Tibial artery (tissue), 4 donors: ENCODE measurements at regions not wholly inside any gene's neighbourhood (a gene's known extent, or its start where the extent isn't known, plus 50 kb on each side); places are given as distances from the start of the nearest gene placed in this dataset.

ENCODE experiments used
- DNase-seq, 2 donors: peaks; one replicate each; pipeline ENCODE4 v3.0.0-alpha.2; 2019
- H3K27ac ChIP-seq, 2 donors: fragments of 200-600 bp; sonication (generic) in 1 of 2; 1 replicate in 1 of 2; 2 replicates in 1 of 2; pipeline ENCODE4 v1.5.1; 2018 to 2019; ENCODE audit warnings: mild to moderate bottlenecking in 1 of 2
- H3K27me3 ChIP-seq, 2 donors: fragments of 200-600 bp; sonication (generic) in 1 of 2; one replicate each; pipeline versions ENCODE4 v1.5.1 to v1.6.0; 2016 to 2019
- H3K36me3 ChIP-seq, 3 donors: fragments of 200-600 bp; sonication (generic) in 2 of 3; one replicate each; pipeline ENCODE4 v1.5.1; 2016 to 2019; ENCODE audit warnings: mild to moderate bottlenecking in 2 of 3
- H3K4me1 ChIP-seq, 4 donors: fragments of 200-600 bp; sonication (generic) in 2 of 4; 1 replicate in 3 of 4; 2 replicates in 1 of 4; pipeline ENCODE4 v1.5.1; 2016 to 2019
- H3K4me3 ChIP-seq, 2 donors: fragments of 200-600 bp; sonication (generic) in 1 of 2; 1 replicate in 1 of 2; 2 replicates in 1 of 2; pipeline ENCODE4 v1.5.1; 2018 to 2019; ENCODE audit warnings: mild to moderate bottlenecking in 2 of 2
- H3K9me3 ChIP-seq, 3 donors: fragments of 200-600 bp; sonication (generic) in 1 of 3; one replicate each; pipeline ENCODE4 v1.5.1; 2016 to 2019
- intact Hi-C: fragments of 100-400 bp; cut with DNase I; formaldehyde crosslinking; loops from one replicate; pipeline ENCODE4 v1.15.0; 2023; ENCODE audit warnings: low total_unique reads
- TF ChIP-seq, protein P1 (sequence below), 2 experiments: fragments of 200-600 bp in 1 of 2; fragments of 450-650 bp in 1 of 2; IDR thresholded peaks; one replicate each; pipeline ENCODE4 v1.5.1; 2017 to 2019; ENCODE audit warnings: antibody characterized with exemption in 2 of 2, mild to moderate bottlenecking in 1 of 2, moderate library complexity in 1 of 2

DNA sequence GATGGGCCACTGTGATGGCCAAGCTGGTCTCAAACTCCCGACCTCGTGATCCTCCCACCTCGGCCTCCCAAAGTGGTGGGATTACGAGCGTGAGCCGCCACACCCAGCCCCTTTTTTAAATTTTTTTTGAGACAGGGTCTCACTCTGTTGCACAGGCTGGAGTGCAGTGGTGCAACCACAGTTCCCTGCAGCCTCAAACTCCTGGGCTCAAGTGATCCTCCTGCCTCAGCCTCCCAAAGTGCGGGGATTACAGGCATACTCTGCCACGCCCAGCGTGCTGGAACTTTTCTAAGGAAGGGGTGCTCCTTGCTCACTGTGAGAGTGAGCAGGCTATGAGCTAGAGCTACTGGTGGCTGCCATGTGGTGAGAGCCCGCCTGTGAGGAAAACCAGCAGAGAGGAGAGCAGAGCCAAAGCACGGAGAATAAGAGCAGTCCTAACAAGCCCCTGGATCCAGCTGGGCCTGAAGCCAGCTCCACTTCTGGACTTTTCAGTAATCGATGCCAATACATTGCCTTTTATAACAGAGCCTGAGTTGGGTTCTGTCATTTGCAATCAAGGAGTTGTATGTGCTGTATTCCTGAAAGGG, 75.5 kb upstream of the UNC5A start:
- Histone ChIP-seq H3K4me3 (no peak overlapping the region), H3K9me3 (peaks cover 0 to 5% (median 0%) of the 10 kb centered on the region in 3 donors), H3K27me3 (peaks cover 0 to 67% of the 10 kb centered on the region in 2 donors), H3K36me3 (no peaks in the 10 kb centered on the region), H3K4me1 (no peaks in the 10 kb centered on the region), H3K27ac (no peak overlapping the region)
- intact Hi-C loops: no loop called here
- peak; percentile 8 to 35 for DNase-seq
- TF ChIP-seq, protein P1, sequence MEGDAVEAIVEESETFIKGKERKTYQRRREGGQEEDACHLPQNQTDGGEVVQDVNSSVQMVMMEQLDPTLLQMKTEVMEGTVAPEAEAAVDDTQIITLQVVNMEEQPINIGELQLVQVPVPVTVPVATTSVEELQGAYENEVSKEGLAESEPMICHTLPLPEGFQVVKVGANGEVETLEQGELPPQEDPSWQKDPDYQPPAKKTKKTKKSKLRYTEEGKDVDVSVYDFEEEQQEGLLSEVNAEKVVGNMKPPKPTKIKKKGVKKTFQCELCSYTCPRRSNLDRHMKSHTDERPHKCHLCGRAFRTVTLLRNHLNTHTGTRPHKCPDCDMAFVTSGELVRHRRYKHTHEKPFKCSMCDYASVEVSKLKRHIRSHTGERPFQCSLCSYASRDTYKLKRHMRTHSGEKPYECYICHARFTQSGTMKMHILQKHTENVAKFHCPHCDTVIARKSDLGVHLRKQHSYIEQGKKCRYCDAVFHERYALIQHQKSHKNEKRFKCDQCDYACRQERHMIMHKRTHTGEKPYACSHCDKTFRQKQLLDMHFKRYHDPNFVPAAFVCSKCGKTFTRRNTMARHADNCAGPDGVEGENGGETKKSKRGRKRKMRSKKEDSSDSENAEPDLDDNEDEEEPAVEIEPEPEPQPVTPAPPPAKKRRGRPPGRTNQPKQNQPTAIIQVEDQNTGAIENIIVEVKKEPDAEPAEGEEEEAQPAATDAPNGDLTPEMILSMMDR (IDR thresholded peaks at IDR 0.05): no peak

DNA sequence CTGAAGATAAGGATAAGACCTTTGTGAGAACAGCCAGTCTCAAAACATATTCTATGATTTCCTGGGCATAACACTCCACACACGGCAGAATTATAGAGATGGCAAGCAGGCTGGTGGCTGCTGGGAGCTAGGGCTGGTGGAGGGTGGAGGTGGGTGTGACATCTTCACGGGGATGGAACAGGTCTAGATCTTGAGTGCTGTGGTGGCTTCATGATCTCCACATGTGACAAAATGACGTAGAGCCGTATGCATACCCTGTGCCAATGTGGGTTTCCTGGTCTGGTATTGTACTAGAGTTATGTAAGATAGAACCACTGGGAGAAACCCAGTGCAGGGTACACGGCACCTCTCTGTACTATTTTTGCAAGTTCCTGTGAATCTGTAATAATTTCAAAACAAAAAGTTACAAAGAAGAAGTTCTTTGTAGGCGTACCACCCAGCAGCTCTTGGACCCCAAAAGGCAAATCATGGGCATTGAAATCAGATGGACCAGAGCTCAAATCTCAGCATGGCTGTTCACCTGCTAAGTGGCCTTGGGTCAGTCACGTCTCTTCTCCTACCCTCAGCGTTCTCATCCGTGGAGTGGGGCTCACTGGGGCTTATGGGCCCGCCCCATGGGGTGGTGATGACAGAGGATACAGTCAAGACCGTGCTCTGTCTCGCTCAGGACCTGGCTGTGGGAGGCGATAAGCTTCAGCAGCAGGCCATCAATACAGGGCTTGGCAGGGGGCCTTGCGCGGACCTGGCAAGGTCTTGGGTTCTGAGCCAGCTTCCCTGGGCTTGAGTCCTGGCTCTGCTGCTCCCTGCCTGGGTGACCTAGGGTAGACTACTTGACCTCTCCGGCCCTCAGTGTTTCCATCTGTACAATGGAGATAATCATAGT, 74.7 kb upstream of the UNC5A start:
- Histone ChIP-seq H3K4me1 (no peaks in the 10 kb centered on the region), H3K9me3 (peaks cover 0 to 5% (median 0%) of the 10 kb centered on the region in 3 donors), H3K27me3 (peaks cover 0 to 71% of the 10 kb centered on the region in 2 donors), H3K36me3 (no peaks in the 10 kb centered on the region), H3K27ac (no peak overlapping the region), H3K4me3 (no peak overlapping the region)
- intact Hi-C loops: no loop called here
- peak; percentile 13 to 34 for DNase-seq
- TF ChIP-seq, protein P1 (IDR thresholded peaks at IDR 0.05): no peak

DNA sequence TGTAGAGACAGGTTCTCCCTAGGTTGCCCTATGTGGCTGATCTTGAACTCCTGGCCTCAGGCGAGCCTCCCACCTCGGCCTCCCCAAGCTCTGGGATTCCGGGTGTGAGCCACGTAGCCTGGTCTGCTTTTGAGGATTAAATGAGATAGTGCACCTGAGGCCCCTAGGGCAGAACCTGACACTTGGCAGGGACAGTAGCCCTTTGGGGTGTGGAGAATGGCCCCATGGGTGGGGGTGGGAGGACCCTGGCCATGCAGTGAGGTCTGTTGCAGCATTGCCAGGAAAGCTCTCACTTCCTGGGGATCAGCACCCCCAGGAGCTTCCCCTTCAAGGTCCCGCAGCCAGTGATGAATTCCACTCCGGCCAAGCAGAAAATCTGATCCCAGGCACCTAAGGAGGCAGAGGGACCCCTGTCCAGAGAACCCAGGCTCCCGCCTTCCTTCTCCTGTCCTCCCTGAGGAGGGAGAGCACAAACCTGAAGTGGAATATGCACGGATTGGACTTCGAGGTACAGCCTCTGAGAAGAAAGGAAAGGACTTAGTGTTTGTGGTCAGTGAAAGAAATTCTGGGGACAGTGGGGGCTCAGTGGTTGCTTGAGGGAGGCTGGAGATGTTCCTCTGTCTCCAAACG, 73.9 kb upstream of the UNC5A start:
- H3K36me3 ChIP-seq: no peaks in the 10 kb centered on the region
- TF ChIP-seq, protein P1 (IDR thresholded peaks at IDR 0.05): no peak
- H3K4me1 ChIP-seq: no peaks in the 10 kb centered on the region
- DNase-seq: peak; percentile 8 to 20
- H3K27ac ChIP-seq: no peak overlapping the region
- intact Hi-C loops: no loop called here
- no peaks in the 10 kb centered on the region for H3K9me3 ChIP-seq
- H3K27me3 ChIP-seq: peaks cover 0 to 79% of the 10 kb centered on the region in 2 donors
- H3K4me3 ChIP-seq: no peak overlapping the region

DNA sequence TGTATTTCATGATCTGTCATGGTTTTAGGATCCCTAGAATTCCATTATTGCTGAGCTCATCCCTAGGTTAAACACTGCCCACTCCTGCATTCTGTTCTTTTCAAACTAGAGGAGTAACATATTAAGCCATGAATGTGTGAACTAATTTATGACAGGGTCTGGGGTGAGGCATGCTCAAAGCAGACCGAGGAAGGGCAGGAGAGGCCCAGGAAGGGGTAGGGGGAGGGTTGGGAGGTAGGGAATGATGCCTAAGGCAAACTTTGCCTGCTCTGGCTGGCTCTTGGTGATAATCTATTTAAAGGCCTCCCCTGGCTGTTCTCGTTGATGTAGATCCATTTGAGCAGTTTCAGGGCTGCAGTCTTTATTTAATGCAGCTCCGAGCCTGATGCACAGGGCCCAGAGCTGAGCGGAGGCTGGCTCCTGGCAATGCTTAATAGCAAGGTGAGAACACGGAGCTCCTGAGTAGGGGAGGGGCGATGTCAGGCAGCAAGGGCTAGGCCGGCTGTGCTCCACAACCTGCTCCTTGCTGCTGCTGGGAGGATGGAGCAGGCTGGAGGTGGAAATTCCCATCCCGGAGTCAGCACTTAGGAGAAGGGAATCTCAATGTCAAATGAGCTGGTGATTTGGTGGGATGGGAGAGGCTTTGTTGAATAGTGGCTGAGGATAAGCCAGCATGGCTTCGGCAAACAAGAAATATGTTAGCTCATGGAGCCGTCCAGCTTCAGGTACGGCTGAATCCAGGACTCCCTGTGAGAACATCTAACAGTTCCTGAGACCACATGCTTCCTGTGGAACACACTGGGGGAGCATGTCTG, 73.2 kb upstream of the UNC5A start:
- no peak overlapping the region for H3K27ac ChIP-seq
- TF ChIP-seq, protein P1 (IDR thresholded peaks at IDR 0.05): no peak

More for the DNA sequence above, 73.2 kb upstream of the UNC5A start:
- Histone ChIP-seq H3K4me3 (no peak overlapping the region), H3K9me3 (no peaks in the 10 kb centered on the region), H3K27me3 (peaks cover 0 to 81% of the 10 kb centered on the region in 2 donors), H3K4me1 (no peaks in the 10 kb centered on the region), H3K36me3 (no peaks in the 10 kb centered on the region)
- DNase-seq: peak; percentile 14 to 42
- intact Hi-C loops: no loop called here
